ENCODE measurements at regions not wholly inside any gene's neighbourhood (a gene's known extent, or its start where the extent isn't known, plus 50 kb on each side); places are given as distances from the start of the nearest gene placed in this dataset.
A peak's percentile ranks its signal among the peaks of the same experiment; 100 is the strongest.

DNA sequence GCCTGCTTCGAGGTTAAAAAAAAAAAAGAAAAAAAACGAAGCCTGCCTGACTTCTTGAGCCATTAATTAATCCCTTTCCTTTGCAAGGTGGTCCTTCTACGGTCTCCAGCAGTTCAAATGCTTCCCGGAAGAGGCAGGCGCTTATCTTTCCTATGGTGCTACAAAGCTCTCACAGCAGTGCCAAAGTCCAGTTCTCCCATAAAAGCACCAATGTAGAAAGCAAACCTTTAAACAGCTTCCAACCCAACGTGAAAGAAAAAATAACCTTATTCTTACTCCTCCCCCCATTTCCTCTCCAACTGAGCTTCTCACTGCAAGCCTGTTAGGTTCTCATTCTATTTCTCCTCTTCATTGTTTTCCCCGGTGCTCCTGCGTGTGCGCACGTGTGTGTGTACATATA lies 317.4 kb upstream of the SOX11 start:
- no peak for DNase-seq

GRCh38 chr2:5377323-5377722 lies 314.9 kb upstream of the SOX11 start:
- DNase-seq: no peak

GRCh38 chr2:5379811-5380210 lies 312.4 kb upstream of the SOX11 start:
- DNase-seq: peak; percentile 73

DNA sequence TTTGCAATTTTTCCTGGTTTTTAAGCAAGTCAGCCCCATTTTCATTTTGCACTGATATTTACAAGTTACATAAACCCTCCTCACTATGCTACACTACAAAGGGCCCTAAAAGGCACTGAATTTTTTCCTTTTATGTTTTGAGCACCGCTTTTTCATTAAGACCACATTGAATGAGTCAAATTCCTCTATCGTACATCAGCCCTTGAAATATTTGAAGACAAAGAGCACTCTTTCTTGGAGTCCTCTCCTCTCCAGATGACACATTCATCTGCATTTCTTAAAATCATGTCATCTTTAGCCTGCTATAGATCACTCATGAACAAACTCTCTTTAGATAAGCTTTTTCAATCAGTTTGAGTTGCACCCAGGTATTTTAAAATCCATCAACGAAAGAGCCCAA lies 306.6 kb upstream of the SOX11 start:
- peak; percentile 41 for DNase-seq

DNA sequence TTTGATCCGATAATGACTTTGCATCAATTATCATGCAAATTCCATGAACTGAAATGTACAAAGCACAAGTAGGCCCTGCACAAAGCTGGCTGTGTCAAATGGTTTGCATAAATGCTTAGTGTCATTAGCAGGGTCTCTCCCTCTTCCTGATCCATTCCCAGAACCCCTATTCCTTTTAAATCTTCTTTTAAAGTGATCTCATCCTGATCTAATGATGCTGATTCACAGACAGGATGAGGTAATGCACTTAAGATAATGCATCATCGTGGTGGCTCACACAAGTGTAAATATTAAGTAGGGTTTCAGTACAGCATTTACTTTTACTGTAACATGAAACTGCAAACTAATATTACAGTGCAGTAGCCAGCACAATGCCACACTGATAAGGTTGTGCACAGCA lies 304.8 kb upstream of the SOX11 start:
- DNase-seq: peak; percentile 21

GRCh38 chr2:5389740-5390139 lies 302.4 kb upstream of the SOX11 start:
- no peak for DNase-seq

DNA sequence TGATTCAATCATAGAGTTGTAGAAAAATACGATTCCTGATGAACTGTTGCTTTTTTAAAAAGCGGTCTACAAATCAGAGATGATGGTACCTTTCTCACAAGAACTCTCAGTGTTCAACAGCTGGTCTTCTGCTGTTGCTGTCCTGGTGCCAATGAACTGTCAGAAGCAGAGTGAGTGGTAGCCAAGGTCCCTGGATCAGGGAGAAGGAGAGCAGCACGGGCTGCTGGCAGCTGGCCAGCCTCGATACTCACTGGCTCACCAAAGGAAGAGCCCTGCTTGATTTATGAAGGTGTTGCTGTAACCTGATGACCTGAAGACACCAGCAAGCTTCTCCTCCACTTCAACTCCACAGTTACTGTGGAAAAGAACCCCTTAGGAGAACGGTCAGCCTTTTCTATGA lies 300.8 kb upstream of the SOX11 start:
- peak; percentile 52 for DNase-seq

GRCh38 chr2:5392658-5393057 lies 299.5 kb upstream of the SOX11 start:
- peak; percentile 26 for DNase-seq

GRCh38 chr2:5393474-5393873 lies 298.7 kb upstream of the SOX11 start:
- DNase-seq: no peak

DNA sequence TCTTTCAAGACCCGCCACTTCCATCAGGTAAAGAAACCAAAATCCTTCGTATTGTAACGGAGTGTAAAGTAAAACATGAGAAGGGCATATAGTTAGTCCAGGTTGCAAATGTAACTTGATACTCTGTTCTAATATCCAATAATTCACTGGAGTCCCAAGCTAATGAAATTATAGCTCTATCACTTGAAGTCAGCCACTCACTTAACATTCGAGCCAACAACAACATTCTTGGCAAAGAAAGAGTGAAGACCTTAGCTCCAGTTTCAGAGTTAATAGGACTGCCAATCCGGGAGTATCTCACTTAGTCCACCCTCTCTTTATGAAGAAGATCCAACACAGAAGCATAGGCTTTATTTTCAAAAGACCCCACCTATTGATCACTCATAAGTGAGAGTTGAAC lies 298.0 kb upstream of the SOX11 start:
- no peak for DNase-seq

- DNase-seq: no peak
Observed at GRCh38 chr2:5401115-5401657, 291.0 kb upstream of the SOX11 start.

GRCh38 chr2:5403392-5403791 lies 288.8 kb upstream of the SOX11 start:
- DNase-seq: no peak

- no peak for DNase-seq
Observed at GRCh38 chr2:5409898-5410381, 282.2 kb upstream of the SOX11 start.

DNA sequence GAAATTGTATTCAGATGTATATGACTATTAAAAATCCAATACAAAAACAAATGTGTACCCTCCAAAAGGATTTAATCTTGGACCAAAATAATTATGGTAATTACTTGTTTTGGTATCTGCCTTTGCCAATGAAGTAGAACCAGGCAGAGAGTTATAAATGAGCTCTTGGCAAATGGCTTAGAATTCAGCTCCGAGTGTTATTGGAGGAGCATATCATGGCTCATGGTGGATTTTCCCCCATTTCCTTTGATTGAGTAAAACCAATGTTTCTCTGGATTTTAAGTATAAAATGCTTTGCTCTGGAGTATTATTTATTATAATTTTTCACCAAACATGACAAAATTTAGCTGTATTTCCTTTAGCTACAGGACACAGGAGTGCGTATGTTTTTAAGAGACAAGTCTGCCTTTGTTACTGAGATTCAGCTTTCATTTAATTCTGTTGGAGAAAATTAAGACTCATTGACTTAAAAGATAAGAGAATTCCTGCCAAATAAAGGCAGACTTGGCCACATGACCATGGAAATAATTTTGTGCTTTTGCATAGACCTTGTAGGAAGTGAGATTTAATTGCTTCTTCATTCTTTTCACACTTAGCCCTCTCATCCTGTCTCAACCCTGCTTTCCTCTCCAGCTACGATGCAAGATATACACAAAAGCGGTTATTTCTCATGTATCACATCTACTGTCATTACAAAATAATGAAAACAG lies 281.0 kb upstream of the SOX11 start:
- DNase-seq: no peak

DNA sequence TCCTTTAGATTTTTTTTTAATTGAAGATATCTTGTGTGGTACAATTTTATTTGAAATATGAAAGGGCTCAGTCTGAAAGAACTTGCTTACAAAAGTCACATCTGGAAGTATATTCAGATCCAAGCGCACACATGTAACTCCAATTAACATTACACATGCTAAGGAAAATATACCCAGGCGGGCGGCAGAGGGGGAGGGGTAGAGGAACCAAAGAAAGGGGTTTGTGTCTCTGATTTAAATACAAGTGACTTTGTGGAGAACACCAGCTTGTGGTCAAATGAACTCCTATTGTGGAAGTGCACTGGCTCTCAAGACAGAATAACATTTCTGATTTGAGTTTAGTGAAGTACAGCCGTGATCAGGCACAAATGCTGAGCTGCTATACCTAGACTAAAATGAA lies 280.2 kb upstream of the SOX11 start:
- DNase-seq: no peak

DNA sequence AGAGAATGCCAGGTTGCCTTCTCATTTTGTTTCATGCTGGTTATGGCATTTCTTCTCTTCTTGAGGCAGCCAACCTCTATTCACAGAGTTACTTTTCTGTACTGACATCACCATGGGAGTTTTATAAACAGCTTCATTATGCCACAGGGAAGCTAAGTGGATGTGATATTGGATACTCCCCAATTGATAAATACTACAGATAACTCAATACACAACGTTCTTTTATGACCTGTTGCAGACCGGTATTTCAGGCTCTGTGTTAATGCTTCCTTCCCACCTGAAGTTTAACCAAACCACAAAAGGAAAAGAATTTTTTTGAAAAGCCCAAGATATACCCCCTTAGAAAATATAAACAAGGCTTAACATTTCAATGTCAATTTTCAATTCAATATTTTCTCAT lies 258.3 kb upstream of the SOX11 start:
- no peak for DNase-seq

DNA sequence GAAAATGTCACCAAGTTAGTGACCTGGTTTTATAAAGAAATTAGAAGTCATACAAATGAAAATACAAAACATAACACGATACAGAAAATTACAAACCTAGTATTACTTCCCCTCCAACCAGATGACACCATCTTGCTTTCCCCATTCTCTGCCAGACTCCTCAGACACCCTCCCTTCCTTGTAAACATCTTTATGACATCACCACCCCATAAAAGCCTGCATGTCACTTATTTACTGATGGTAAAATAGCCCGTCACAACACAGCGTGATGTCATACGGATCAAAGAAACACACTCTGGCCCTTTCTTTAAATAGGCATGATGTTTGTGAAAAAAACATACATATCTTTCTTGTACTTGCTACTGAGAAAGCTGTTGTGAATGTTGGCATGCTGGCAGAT lies 254.8 kb upstream of the SOX11 start:
- DNase-seq: no peak

- no peak for DNase-seq
Observed at GRCh38 chr2:5440174-5440573, 252.0 kb upstream of the SOX11 start.

DNA sequence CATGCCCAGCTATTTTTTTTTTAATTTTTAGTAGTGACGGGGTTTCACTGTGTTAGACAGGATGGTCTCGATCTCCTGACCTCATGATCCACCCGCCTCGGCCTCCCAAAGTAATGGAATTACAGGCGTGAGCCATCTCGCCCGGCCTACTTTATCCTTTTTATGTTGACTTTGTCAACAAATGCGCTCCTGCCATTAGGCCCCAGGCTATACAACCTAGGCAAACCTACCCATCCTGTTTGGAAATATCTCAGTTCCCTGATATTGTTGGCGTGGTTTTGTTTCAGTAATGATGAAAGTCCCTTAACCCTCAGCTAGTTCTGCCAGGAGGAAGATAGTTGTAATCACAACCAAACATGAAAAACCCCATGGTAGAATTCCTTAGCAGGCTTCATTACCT lies 249.4 kb upstream of the SOX11 start:
- DNase-seq: no peak

DNA sequence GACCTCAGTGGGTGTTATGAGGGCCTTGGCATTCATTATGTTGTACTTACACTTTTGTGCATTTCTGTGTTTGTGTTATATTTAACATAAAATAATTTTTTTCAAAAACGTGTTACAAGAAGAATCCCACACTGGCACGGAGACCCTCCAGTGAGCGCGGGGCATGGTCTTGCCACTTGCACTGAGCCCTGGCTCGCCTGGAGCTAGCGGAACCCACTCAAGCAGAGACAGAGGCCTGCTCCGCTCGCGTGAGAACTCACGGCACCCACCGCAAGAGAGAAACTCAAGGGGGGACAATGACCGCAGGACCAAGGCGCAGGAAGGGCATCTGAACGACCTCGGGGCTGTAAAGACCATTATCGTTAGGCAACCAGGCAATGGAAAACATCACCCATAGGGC lies 248.0 kb upstream of the SOX11 start:
- DNase-seq: no peak

- no peak for DNase-seq
Observed at GRCh38 chr2:5444854-5445253, 247.3 kb upstream of the SOX11 start.

DNA sequence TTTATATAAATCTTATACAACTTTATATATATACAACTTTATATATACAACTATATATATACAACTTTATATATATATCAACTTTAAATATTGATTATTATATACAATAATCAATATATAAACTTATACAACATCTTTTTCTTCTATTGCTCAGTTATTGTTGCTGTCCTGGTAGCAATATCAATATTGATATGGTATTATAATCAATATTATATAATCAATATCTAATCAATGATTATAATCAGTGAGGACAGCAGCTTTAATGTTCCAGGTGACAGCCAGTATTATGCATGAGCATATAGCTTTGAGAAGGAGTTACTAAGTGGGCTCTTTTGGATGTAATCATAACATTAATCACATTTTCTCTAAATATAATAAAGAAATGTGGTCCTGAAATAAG lies 242.3 kb upstream of the SOX11 start:
- no peak for DNase-seq

DNA sequence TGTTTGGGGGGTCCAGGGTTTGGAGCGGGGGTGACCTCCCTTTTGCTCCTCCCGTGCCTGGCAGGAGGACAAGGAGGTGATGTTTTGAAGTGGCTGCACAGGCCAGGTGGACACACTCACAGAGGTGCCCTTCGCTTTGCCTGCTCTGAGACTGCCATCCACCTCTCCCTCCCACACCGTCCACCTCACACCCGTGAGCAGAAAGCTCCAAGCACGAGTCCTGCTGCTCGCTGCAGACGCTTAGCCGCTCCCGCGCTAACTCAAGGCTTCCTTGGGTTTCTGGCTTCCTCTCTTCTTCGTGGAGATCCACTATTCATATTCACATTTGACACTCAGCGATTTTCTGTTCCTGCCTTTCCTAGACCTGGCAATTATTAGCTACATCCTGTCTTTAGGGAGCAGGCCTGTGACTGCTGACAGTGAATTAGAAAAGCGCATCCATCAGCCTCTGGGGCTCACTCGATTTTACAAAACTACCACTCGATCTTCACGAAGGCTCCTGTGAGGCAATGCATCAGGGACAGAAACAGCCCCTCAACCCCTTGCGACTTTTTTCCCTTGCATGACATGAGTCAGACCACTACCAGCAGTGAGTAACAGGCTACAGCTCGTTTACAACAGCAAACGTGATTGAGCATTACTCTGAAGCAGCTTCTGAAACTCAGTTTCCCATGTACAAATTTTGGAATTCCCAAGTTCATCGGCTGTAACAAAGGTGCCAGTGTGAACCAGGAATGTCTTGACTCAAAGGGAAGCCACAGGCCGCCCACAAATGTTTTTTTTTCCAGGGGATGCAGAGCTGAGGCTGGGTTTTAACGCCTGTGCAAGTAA lies 238.7 kb upstream of the SOX11 start:
- peak; percentile 81 for DNase-seq

DNA sequence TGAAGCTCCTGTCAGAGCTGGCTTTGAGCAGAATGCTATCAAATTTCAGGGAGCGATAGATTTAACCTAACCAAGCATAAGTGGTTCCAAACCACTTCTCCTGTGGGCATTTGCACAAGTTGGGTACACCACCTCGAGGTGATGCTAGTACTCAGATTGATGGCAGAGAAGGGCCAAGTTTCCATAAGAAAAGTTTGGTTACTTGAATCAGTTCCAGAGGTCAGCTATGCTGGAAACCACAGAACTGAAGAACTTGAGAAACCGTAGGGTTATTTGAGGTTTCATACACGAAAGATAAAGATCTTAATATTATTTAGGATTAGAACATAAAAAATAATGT lies 238.2 kb upstream of the SOX11 start:
- no peak for DNase-seq

Data from fibroblast of skin of abdomen (primary cell).